ENCODE measurements at regions not wholly inside any gene's neighbourhood (a gene's known extent, or its start where the extent isn't known, plus 50 kb on each side); places are given as distances from the start of the nearest gene placed in this dataset.

DNA sequence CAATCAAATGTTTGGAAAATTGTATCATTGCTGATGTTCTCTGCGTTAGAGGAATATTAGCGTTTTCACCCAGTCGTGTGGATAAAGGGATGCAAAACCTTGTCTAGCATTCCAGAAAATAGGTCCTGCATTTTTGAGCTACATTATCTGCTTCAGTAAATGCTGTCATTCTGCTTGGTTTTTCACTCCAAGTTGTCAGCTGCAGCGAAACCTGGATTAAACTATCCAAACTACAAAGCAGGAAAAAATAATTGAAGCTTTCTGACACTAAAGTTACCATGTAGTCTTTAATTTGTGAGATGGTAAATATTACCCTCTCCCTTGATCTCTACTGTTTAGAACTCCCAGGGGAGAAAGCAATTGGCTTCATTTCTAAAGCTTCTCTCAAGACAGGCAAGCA is 1795.5 kb upstream of the PRR20A start:
- H3K36me3 Mint-ChIP-seq (ENCODE audit: low read depth) = no peaks in the 10 kb centered on the region
- H3K9me3 Mint-ChIP-seq = peaks cover 2% of the 10 kb centered on the region

DNA sequence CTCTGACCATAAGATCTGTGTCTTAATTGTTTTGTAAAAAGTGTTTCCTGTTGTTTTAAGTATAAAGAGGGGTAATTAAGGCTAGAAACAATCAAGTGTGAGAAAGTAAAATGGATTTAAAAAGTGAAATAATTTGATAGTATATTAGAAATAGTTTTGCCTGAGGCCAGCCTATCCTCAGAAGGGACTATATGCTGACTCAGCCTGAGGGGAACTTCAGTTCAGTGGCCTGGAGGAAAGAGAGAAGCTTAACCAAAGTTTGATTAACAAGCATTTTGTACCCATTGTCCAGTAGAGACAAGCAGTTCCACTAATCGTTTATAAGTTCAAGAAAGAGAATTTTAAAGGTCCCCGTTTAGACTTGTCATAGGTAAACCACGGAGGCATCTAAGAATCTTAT is 1793.2 kb upstream of the PRR20A start:
- no peak for DNase-seq (ENCODE audit: low read depth, low spot score)
- Mint-ChIP-seq H3K36me3 (ENCODE audit: low read depth) (no peaks in the 10 kb centered on the region), H3K27ac (ENCODE audit: unreplicated experiment) (no peak overlapping the region), H3K4me3 (no peak overlapping the region), H3K4me1 (no peaks in the 10 kb centered on the region), H3K27me3 (ENCODE audit: low read depth) (no peaks in the 10 kb centered on the region), H3K9me3 (peaks cover 2% of the 10 kb centered on the region)
- TF ChIP-seq, protein P1, sequence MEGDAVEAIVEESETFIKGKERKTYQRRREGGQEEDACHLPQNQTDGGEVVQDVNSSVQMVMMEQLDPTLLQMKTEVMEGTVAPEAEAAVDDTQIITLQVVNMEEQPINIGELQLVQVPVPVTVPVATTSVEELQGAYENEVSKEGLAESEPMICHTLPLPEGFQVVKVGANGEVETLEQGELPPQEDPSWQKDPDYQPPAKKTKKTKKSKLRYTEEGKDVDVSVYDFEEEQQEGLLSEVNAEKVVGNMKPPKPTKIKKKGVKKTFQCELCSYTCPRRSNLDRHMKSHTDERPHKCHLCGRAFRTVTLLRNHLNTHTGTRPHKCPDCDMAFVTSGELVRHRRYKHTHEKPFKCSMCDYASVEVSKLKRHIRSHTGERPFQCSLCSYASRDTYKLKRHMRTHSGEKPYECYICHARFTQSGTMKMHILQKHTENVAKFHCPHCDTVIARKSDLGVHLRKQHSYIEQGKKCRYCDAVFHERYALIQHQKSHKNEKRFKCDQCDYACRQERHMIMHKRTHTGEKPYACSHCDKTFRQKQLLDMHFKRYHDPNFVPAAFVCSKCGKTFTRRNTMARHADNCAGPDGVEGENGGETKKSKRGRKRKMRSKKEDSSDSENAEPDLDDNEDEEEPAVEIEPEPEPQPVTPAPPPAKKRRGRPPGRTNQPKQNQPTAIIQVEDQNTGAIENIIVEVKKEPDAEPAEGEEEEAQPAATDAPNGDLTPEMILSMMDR (conservative IDR thresholded peaks at IDR 0.05) = no peak

More for the DNA sequence above, 1795.5 kb upstream of the PRR20A start:
- no peaks in the 10 kb centered on the region for H3K4me1 Mint-ChIP-seq
- no peak overlapping the region for H3K4me3 Mint-ChIP-seq
- H3K27ac Mint-ChIP-seq (ENCODE audit: unreplicated experiment) = no peak overlapping the region
- TF ChIP-seq, protein P1 (conservative IDR thresholded peaks at IDR 0.05) = no peak
- DNase-seq (ENCODE audit: low read depth, low spot score) = no peak
- H3K27me3 Mint-ChIP-seq (ENCODE audit: low read depth) = no peaks in the 10 kb centered on the region

DNA sequence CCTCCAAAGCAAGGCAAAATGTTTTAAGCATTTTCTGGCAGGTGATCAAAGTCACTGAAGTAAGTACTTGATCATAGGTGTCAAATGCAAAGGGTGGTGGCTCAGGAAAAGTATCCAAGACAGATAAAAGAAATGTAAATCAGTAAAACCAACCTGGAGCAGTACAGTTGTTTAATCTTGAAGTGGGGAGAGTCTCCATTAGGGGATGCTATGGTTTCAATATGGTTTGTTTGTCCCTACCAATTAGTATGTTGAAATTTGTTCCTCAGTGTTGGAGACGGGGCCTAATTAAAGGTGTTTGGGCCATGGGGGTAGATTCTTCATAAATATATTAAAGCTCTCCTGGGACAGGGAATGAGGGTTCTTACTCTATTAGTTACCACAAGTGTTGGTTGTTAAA is 1781.7 kb upstream of the PRR20A start:
- peaks cover 4% of the 10 kb centered on the region for H3K4me1 Mint-ChIP-seq
- H3K4me3 Mint-ChIP-seq = no peak overlapping the region
- no peaks in the 10 kb centered on the region for H3K36me3 Mint-ChIP-seq (ENCODE audit: low read depth)
- no peaks in the 10 kb centered on the region for H3K27me3 Mint-ChIP-seq (ENCODE audit: low read depth)
- TF ChIP-seq, protein P1 (conservative IDR thresholded peaks at IDR 0.05) = no peak
- DNase-seq (ENCODE audit: low read depth, low spot score) = no peak
- H3K27ac Mint-ChIP-seq (ENCODE audit: unreplicated experiment) = no peak overlapping the region
- no peaks in the 10 kb centered on the region for H3K9me3 Mint-ChIP-seq

DNA sequence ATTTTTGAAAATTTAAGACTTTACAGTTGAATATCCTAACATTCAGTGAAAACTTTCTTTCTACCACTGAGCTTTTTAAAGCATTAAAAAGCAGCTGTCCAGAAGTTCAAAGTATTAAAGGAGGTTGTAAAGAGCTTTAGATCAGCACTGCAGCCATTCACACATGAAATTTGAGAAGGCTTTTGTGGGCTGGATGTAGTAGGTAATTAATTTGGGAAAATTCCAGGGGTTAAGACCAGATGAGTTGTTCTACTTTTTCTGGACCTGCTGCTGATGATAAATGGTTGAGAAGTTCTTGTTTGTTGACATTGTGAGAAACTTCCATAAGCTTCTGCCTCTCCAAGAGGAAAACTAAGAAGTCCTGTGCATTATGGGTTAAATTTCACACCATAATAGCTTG is 1779.6 kb upstream of the PRR20A start:
- TF ChIP-seq, protein P1 (conservative IDR thresholded peaks at IDR 0.05) = no peak
- H3K4me3 Mint-ChIP-seq = no peak overlapping the region
- H3K36me3 Mint-ChIP-seq (ENCODE audit: low read depth) = no peaks in the 10 kb centered on the region
- H3K9me3 Mint-ChIP-seq = no peaks in the 10 kb centered on the region
- peaks cover 4% of the 10 kb centered on the region for H3K4me1 Mint-ChIP-seq
- DNase-seq (ENCODE audit: low read depth, low spot score) = no peak
- no peaks in the 10 kb centered on the region for H3K27me3 Mint-ChIP-seq (ENCODE audit: low read depth)
- H3K27ac Mint-ChIP-seq (ENCODE audit: unreplicated experiment) = no peak overlapping the region

DNA sequence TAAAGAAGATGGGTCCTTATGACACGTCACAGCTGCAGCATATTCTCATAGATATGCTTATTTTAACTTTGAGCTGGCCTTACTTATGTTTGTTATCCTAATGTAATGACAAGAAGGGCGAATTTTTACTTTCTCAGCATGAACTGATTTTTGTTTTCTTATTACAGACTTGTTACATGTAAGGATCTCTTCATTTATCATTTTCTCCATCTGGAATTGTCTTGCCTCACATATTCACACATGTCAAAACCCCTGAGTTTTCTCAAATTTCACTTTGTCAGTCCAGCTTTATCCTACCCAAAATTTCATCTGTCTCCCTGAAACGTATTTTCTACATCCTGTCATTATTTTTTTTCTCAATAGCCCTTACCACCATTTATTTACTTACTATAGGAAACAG is 1774.0 kb upstream of the PRR20A start:
- Mint-ChIP-seq H3K4me1 (no peaks in the 10 kb centered on the region), H3K4me3 (no peak overlapping the region), H3K27me3 (ENCODE audit: low read depth) (no peaks in the 10 kb centered on the region), H3K9me3 (no peaks in the 10 kb centered on the region), H3K27ac (ENCODE audit: unreplicated experiment) (no peak overlapping the region), H3K36me3 (ENCODE audit: low read depth) (no peaks in the 10 kb centered on the region)
- TF ChIP-seq, protein P1 (conservative IDR thresholded peaks at IDR 0.05) = no peak
- no peak for DNase-seq (ENCODE audit: low read depth, low spot score)

DNA sequence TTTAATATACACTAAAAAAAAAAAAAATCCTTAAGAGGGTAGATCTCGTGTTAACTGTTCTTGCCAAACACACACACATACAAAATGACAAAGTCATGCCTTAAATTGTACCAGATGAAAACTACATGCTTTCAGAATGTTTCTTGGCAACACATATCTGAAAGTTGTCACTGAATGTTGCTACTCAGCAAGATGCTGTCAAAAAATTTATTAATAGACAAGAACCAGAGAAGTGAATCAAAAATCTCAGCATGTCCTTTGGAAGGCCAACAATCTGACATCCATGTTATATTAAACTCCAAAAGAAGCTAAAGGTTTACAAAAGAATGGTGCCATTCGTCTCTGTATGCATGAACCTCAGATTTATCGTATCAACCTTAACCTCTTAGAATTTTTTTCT is 1746.2 kb upstream of the PRR20A start:
- Mint-ChIP-seq H3K36me3 (ENCODE audit: low read depth) (no peaks in the 10 kb centered on the region), H3K4me1 (no peaks in the 10 kb centered on the region), H3K9me3 (no peaks in the 10 kb centered on the region)

More for the DNA sequence above, 1746.2 kb upstream of the PRR20A start:
- Mint-ChIP-seq H3K27me3 (ENCODE audit: low read depth) (no peaks in the 10 kb centered on the region), H3K4me3 (no peak overlapping the region), H3K27ac (ENCODE audit: unreplicated experiment) (no peak overlapping the region)
- TF ChIP-seq, protein P1 (conservative IDR thresholded peaks at IDR 0.05) = no peak
- no peak for DNase-seq (ENCODE audit: low read depth, low spot score)

All from neural crest cell (in vitro differentiated cells).